ENCODE measurements at regions not wholly inside any gene's neighbourhood (a gene's known extent, or its start where the extent isn't known, plus 50 kb on each side); places are given as distances from the start of the nearest gene placed in this dataset.

DNA sequence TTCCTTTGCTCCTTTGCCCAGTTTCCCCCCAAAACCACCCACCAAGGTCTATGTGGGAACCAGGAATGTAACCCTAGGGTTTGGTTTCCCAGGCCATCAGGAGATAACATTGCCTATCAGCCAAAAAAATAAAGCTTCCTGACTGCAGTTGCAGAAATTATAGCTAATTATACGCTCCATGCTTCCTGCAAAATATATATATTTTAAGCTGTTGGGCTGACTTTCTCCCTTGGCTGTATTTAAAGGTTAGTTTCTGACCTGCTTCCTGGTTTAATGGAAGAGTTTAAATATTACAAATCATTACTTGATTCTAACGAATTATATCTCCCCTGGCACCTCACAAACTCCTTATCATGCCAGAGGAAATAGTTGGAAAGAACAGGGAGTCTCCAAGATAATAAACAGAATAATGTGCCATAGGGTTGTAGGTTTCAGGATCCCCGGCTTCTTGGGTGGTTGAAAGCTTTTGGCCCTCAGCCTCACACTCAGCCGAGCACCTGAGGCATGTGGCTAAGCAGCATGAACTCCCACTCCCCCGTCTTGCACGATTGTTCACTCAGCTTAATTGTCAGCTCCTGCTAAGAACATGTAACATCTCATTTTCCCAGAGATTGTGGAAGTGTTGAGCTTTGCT, 79.9 kb downstream of the FZD1 start:
- ChIA-PET POLR2A (no interaction called here), CTCF (no interaction called here)
- no peak for DNase-seq (ENCODE audit: low read depth, low spot score)
- H3K4me3 ChIP-seq (ENCODE audit: low read depth, low read length) = no peak overlapping the region
- TF ChIP-seq, protein P1, sequence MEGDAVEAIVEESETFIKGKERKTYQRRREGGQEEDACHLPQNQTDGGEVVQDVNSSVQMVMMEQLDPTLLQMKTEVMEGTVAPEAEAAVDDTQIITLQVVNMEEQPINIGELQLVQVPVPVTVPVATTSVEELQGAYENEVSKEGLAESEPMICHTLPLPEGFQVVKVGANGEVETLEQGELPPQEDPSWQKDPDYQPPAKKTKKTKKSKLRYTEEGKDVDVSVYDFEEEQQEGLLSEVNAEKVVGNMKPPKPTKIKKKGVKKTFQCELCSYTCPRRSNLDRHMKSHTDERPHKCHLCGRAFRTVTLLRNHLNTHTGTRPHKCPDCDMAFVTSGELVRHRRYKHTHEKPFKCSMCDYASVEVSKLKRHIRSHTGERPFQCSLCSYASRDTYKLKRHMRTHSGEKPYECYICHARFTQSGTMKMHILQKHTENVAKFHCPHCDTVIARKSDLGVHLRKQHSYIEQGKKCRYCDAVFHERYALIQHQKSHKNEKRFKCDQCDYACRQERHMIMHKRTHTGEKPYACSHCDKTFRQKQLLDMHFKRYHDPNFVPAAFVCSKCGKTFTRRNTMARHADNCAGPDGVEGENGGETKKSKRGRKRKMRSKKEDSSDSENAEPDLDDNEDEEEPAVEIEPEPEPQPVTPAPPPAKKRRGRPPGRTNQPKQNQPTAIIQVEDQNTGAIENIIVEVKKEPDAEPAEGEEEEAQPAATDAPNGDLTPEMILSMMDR (IDR thresholded peaks at IDR 0.05; ENCODE audit: insufficient read depth, low read length, missing control alignments) = no peak

GRCh38 chr7:91344911-91345310, 80.7 kb downstream of the FZD1 start:
- TF ChIP-seq, protein P1 (IDR thresholded peaks at IDR 0.05; ENCODE audit: insufficient read depth, low read length, missing control alignments) = no peak
- no peak overlapping the region for H3K4me3 ChIP-seq (ENCODE audit: low read depth, low read length)
- no peak for DNase-seq (ENCODE audit: low read depth, low spot score)
- POLR2A ChIA-PET = no interaction called here
- CTCF ChIA-PET = no interaction called here

GRCh38 chr7:91345449-91345848, 81.2 kb downstream of the FZD1 start:
- no peak overlapping the region for H3K4me3 ChIP-seq (ENCODE audit: low read depth, low read length)
- ChIA-PET CTCF (no interaction called here), POLR2A (no interaction called here)
- TF ChIP-seq, protein P1 (IDR thresholded peaks at IDR 0.05; ENCODE audit: insufficient read depth, low read length, missing control alignments) = no peak
- no peak for DNase-seq (ENCODE audit: low read depth, low spot score)

GRCh38 chr7:91346426-91346825, 82.2 kb downstream of the FZD1 start:
- DNase-seq (ENCODE audit: low read depth, low spot score) = no peak
- ChIA-PET CTCF (no interaction called here), POLR2A (no interaction called here)
- TF ChIP-seq, protein P1 (IDR thresholded peaks at IDR 0.05; ENCODE audit: insufficient read depth, low read length, missing control alignments) = no peak
- no peak overlapping the region for H3K4me3 ChIP-seq (ENCODE audit: low read depth, low read length)

GRCh38 chr7:91347290-91347689, 83.1 kb downstream of the FZD1 start:
- POLR2A ChIA-PET = no interaction called here
- no peak for DNase-seq (ENCODE audit: low read depth, low spot score)
- H3K4me3 ChIP-seq (ENCODE audit: low read depth, low read length) = no peak overlapping the region
- CTCF ChIA-PET = no interaction called here
- TF ChIP-seq, protein P1 (IDR thresholded peaks at IDR 0.05; ENCODE audit: insufficient read depth, low read length, missing control alignments) = no peak

- CTCF ChIA-PET = interaction anchor here (0.7 kb wide), 1 partner anchor 13 kb away, joined by 3 read pairs; no protein-coding TSS in a partner anchor
- TF ChIP-seq, protein P1 (IDR thresholded peaks at IDR 0.05; ENCODE audit: insufficient read depth, low read length, missing control alignments) = no peak
- no peak overlapping the region for H3K4me3 ChIP-seq (ENCODE audit: low read depth, low read length)
- DNase-seq (ENCODE audit: low read depth, low spot score) = peak; percentile 33
- POLR2A ChIA-PET = no interaction called here
Observed at GRCh38 chr7:91348711-91349110, 84.5 kb downstream of the FZD1 start.

Data from AG04449 (cell line).